ENCODE measurements at regions not wholly inside any gene's neighbourhood (a gene's known extent, or its start where the extent isn't known, plus 50 kb on each side); places are given as distances from the start of the nearest gene placed in this dataset.

- no peak for TF ChIP-seq ZFP36 (IDR thresholded peaks at IDR 0.05; ENCODE audit: borderline replicate concordance, partially characterized antibody)
- no peak for TF ChIP-seq PHF8 (IDR thresholded peaks at IDR 0.05; ENCODE audit: borderline replicate concordance, low read depth)
- TF ChIP-seq CTCF (IDR thresholded peaks at IDR 0.05) = no peak
- no peak for TF ChIP-seq JUNB (IDR thresholded peaks at IDR 0.05)
- no peak for TF ChIP-seq CEBPB (IDR thresholded peaks at IDR 0.05)
- TF ChIP-seq RAD21 (conservative IDR thresholded peaks at IDR 0.05 in 1 of 2, IDR thresholded peaks at IDR 0.05 in 1 of 2) = no peak
- TF ChIP-seq HEYL (CRISPR knock-in tag; IDR thresholded peaks at IDR 0.05) = no peak
- no peak for TF ChIP-seq PBX3 (IDR thresholded peaks at IDR 0.05)
- TF ChIP-seq E2F6 (IDR thresholded peaks at IDR 0.05; ENCODE audit: borderline replicate concordance, low read depth) = no peak
- TF ChIP-seq RFX5 (IDR thresholded peaks at IDR 0.05) = no peak
- TF ChIP-seq HDAC2 (IDR thresholded peaks at IDR 0.05) = no peak
- TF ChIP-seq POLR2A (IDR thresholded peaks at IDR 0.05; ENCODE audit: low read length) = no peak
These were observed 238.5 kb downstream of the HDGFL1 start for GRCh38 chr6:22807818-22808217.

Measured in A549 (cell line).